Colon (tissue), 2 donors: ENCODE measurements at regions not wholly inside any gene's neighbourhood (a gene's known extent, or its start where the extent isn't known, plus 50 kb on each side); places are given as distances from the start of the nearest gene placed in this dataset.
"Not testable (repeated sequence)": the region's sequence is repeated elsewhere in the genome, so short reads cannot be mapped to it uniquely, and the experiment has no call there.

Experiments
- FAIRE-seq: peaks from 2 replicates; lab custom pipeline; 2012; peaks lifted over from hg19 to GRCh38; lab: Jason Lieb, UNC
- donor health status: control.
- donor health status: control.

- no peak for FAIRE-seq
Observed at GRCh38 chr5:82551192-82551591, 273.0 kb upstream of the RPS23 start.

- FAIRE-seq, result no peak
Observed at GRCh38 chr5:82549263-82549662, 271.1 kb upstream of the RPS23 start.

- FAIRE-seq, result no peak
Observed at GRCh38 chr5:82544004-82544403, 265.9 kb upstream of the RPS23 start.

GRCh38 chr5:82540301-82540700 lies 262.1 kb upstream of the RPS23 start:
- FAIRE-seq, result no peak

- FAIRE-seq, result no peak
Observed at GRCh38 chr5:82538339-82539034, 260.3 kb upstream of the RPS23 start.

- FAIRE-seq, result no peak
Observed at GRCh38 chr5:82537687-82538306, 259.6 kb upstream of the RPS23 start.

GRCh38 chr5:82534986-82535385 lies 256.8 kb upstream of the RPS23 start:
- no peak for FAIRE-seq

GRCh38 chr5:82532075-82532474 lies 253.9 kb upstream of the RPS23 start:
- FAIRE-seq, result not testable (repeated sequence)

GRCh38 chr5:82526540-82526939 lies 248.4 kb upstream of the RPS23 start:
- FAIRE-seq, result no peak

GRCh38 chr5:82525626-82526025 lies 247.5 kb upstream of the RPS23 start:
- FAIRE-seq, result no peak

GRCh38 chr5:82523633-82524032 lies 245.5 kb upstream of the RPS23 start:
- FAIRE-seq, result no peak

GRCh38 chr5:82522897-82523296 lies 244.7 kb upstream of the RPS23 start:
- no peak for FAIRE-seq

GRCh38 chr5:82521431-82522051 lies 243.4 kb upstream of the RPS23 start:
- FAIRE-seq, result no peak

- FAIRE-seq, result no peak
Observed at GRCh38 chr5:82519558-82519957, 241.4 kb upstream of the RPS23 start.

- no peak for FAIRE-seq
Observed at GRCh38 chr5:82517544-82518075, 239.5 kb upstream of the RPS23 start.

GRCh38 chr5:82513738-82514137 lies 235.6 kb upstream of the RPS23 start:
- FAIRE-seq, result no peak

- FAIRE-seq, result no peak
Observed at GRCh38 chr5:82512025-82512424, 233.9 kb upstream of the RPS23 start.

- FAIRE-seq, result no peak
Observed at GRCh38 chr5:82511134-82511533, 233.0 kb upstream of the RPS23 start.

GRCh38 chr5:82509762-82510161 lies 231.6 kb upstream of the RPS23 start:
- FAIRE-seq, result no peak

GRCh38 chr5:82506390-82506789 lies 228.2 kb upstream of the RPS23 start:
- FAIRE-seq, result not testable (repeated sequence)

GRCh38 chr5:82499725-82500244 lies 221.6 kb upstream of the RPS23 start:
- no peak for FAIRE-seq

- FAIRE-seq, result peak; percentile 82
Observed at GRCh38 chr5:82497242-82497641, 219.1 kb upstream of the RPS23 start.

- FAIRE-seq, result no peak
Observed at GRCh38 chr5:82494942-82495341, 216.8 kb upstream of the RPS23 start.
